Nephron progenitor cell (in vitro differentiated cells): ENCODE measurements at regions not wholly inside any gene's neighbourhood (a gene's known extent, or its start where the extent isn't known, plus 50 kb on each side); places are given as distances from the start of the nearest gene placed in this dataset.

Source experiments
- DNase-seq: peaks from one replicate; pipeline ENCODE4 v3.0.0; 2021
- H3K27ac Mint-ChIP-seq: 2 replicates; pipeline ENCODE4 v1.8.0; 2021; ENCODE audit warnings: mild to moderate bottlenecking, moderate library complexity, mixed read lengths
- H3K27me3 Mint-ChIP-seq: 2 replicates; pipeline ENCODE4 v1.8.0; 2021; ENCODE audit warnings: mild to moderate bottlenecking, low read depth, mixed read lengths; ENCODE audit not compliant: poor library complexity
- H3K36me3 Mint-ChIP-seq: 2 replicates; pipeline ENCODE4 v1.8.0; 2021; ENCODE audit warnings: low read depth, mixed read lengths
- H3K4me1 Mint-ChIP-seq: 2 replicates; pipeline ENCODE4 v1.8.0; 2021; ENCODE audit warnings: mixed read lengths
- H3K4me3 Mint-ChIP-seq: 2 replicates; pipeline ENCODE4 v1.8.0; 2021; ENCODE audit warnings: mild to moderate bottlenecking, moderate library complexity, mixed read lengths
- H3K9me3 Mint-ChIP-seq: 2 replicates; pipeline ENCODE4 v1.8.0; 2021; ENCODE audit warnings: mild to moderate bottlenecking, moderate library complexity, mixed read lengths
- TF ChIP-seq, protein P1 (sequence below): fragments of 200-600 bp; sonication (generic); IDR thresholded peaks from 2 replicates; pipeline ENCODE4 v1.5.0; 2021; ENCODE audit warnings: antibody characterized with exemption

DNA sequence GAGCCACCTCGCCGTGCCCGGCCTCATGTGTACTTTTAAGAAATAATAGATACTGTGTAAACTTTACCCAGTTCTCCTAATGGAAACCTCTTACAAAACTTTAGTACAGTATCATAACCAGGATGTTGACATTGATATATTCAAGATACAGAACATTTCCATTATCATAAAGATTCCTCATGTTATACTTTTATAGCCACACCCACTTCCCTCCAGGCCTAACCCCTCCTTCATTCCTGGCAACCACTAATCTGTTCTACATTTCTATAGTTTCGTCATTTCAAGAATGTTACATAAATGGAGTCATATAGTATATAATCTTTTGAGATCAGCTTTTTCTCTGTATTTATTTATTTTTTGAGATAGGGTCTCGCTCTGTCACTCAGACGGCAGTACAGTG, 52.6 kb upstream of the SALL4 start:
- H3K9me3 Mint-ChIP-seq: peaks cover 4% of the 10 kb centered on the region
- H3K36me3 Mint-ChIP-seq: no peaks in the 10 kb centered on the region
- H3K4me1 Mint-ChIP-seq: peaks cover 31% of the 10 kb centered on the region
- TF ChIP-seq, protein P1, sequence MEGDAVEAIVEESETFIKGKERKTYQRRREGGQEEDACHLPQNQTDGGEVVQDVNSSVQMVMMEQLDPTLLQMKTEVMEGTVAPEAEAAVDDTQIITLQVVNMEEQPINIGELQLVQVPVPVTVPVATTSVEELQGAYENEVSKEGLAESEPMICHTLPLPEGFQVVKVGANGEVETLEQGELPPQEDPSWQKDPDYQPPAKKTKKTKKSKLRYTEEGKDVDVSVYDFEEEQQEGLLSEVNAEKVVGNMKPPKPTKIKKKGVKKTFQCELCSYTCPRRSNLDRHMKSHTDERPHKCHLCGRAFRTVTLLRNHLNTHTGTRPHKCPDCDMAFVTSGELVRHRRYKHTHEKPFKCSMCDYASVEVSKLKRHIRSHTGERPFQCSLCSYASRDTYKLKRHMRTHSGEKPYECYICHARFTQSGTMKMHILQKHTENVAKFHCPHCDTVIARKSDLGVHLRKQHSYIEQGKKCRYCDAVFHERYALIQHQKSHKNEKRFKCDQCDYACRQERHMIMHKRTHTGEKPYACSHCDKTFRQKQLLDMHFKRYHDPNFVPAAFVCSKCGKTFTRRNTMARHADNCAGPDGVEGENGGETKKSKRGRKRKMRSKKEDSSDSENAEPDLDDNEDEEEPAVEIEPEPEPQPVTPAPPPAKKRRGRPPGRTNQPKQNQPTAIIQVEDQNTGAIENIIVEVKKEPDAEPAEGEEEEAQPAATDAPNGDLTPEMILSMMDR: no peak
- no peak overlapping the region for H3K4me3 Mint-ChIP-seq
- DNase-seq: no peak
- peak overlapping the region; percentile 34 for H3K27ac Mint-ChIP-seq
- no peaks in the 10 kb centered on the region for H3K27me3 Mint-ChIP-seq
